HL-60 (cell line): ENCODE measurements at regions not wholly inside any gene's neighbourhood (a gene's known extent, or its start where the extent isn't known, plus 50 kb on each side); places are given as distances from the start of the nearest gene placed in this dataset.

Experiments
- CTCF ChIP-seq: IDR thresholded peaks from one replicate; pipeline ENCODE4 v1.5.1; 2011; ENCODE audit warnings: low read length, control low read depth, inconsistent platforms; ENCODE audit not compliant: insufficient read depth
- GABPA ChIP-seq: IDR thresholded peaks from 2 replicates; pipeline ENCODE4 v1.6.1; 2012; ENCODE audit warnings: low read depth
- POLR2AphosphoS5 ChIP-seq: IDR thresholded peaks from 2 replicates; pipeline ENCODE4 v1.6.1; 2012; ENCODE audit warnings: low read depth
- REST ChIP-seq: IDR thresholded peaks from 2 replicates; pipeline ENCODE4 v1.6.1; 2012; ENCODE audit warnings: low read depth; ENCODE audit not compliant: insufficient replicate concordance

- no peak for TF ChIP-seq REST
- no peak for TF ChIP-seq CTCF
- TF ChIP-seq POLR2AphosphoS5: no peak
- TF ChIP-seq GABPA: no peak
Measured at GRCh38 chr3:188064831-188065493, 89.0 kb upstream of the LPP start.
